RWPE2 (cell line): ENCODE measurements at regions not wholly inside any gene's neighbourhood (a gene's known extent, or its start where the extent isn't known, plus 50 kb on each side); places are given as distances from the start of the nearest gene placed in this dataset.
A peak's percentile ranks its signal among the peaks of the same experiment; 100 is the strongest.

ENCODE experiments used
- ATAC-seq: fragments of 200-7000 bp; cut with Tn5 transposase; 3 replicates; pipeline ENCODE4 v1.9.1; 2021; ENCODE audit warnings: low read depth
- DNase-seq: peaks from one replicate; pipeline ENCODE4 v3.0.0-alpha.2; 2020; ENCODE audit warnings: low spot score
- H3K27ac ChIP-seq: fragments of 450-650 bp; 2 replicates; pipeline ENCODE4 v1.5.1; 2017; ENCODE audit warnings: mild to moderate bottlenecking; ENCODE audit not compliant: poor library complexity, severe bottlenecking
- H3K27me3 ChIP-seq: fragments of 250-450 bp; sonication (Bioruptor Pico); 2 replicates; pipeline ENCODE4 v1.5.1; 2021; ENCODE audit warnings: mild to moderate bottlenecking, moderate library complexity; ENCODE audit not compliant: insufficient read depth, poor library complexity, severe bottlenecking
- H3K36me3 ChIP-seq: fragments of 250-450 bp; sonication (Bioruptor Pico); 2 replicates; pipeline ENCODE4 v1.5.1; 2020; ENCODE audit warnings: low read depth, mild to moderate bottlenecking, moderate library complexity
- H3K4me1 ChIP-seq: fragments of 250-450 bp; sonication (Bioruptor Pico); 2 replicates; pipeline ENCODE4 v1.5.1; 2021; ENCODE audit warnings: mild to moderate bottlenecking, moderate library complexity; ENCODE audit not compliant: insufficient read depth, poor library complexity, severe bottlenecking
- H3K4me3 ChIP-seq: fragments of 250-450 bp; sonication (Bioruptor Pico); 2 replicates; pipeline ENCODE4 v1.5.1; 2021; ENCODE audit warnings: mild to moderate bottlenecking, moderate library complexity; ENCODE audit not compliant: severe bottlenecking
- H3K9me3 ChIP-seq: fragments of 250-450 bp; sonication (Bioruptor Pico); 2 replicates; pipeline ENCODE4 v1.5.1; 2021; ENCODE audit warnings: mild to moderate bottlenecking, moderate library complexity; ENCODE audit not compliant: severe bottlenecking
- TF ChIP-seq, protein P1 (sequence below): fragments of 450-650 bp; IDR thresholded peaks from one replicate; pipeline ENCODE4 v1.5.1; 2017; ENCODE audit warnings: mild to moderate bottlenecking, moderate library complexity; ENCODE audit not compliant: poor library complexity, severe bottlenecking

DNA sequence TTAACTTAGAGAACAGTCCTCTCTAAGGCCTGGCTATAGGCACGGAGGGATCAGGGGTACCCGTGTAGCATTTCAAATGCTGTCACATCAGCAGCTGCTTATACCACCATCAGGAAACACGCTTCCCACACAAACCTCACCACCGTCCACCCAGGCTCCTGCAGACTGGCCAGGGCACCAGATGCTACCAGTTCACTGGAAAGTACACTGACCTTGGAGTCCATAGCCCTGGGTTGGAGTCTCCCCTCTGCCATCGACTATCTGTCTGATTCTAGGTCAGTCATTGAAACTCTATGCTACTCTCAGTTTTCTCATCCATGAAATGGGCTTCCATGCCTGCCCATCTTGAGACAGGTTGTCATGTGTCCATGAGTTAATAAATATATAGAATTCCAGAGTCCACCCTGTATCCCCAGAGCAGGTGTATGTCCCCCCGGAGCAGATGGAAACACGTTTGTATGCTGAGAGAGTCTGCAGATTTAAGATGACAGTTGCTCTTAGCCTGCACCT lies 156.0 kb upstream of the SMAD3 start:
- H3K4me3 ChIP-seq = no peak overlapping the region
- H3K4me1 ChIP-seq = no peaks in the 10 kb centered on the region
- DNase-seq = peak; percentile 59
- ATAC-seq = no peak; the same call in 2 of the 3 replicates
- H3K9me3 ChIP-seq = no peaks in the 10 kb centered on the region
- H3K36me3 ChIP-seq = no peaks in the 10 kb centered on the region
- H3K27ac ChIP-seq = no peak overlapping the region
- TF ChIP-seq, protein P1, sequence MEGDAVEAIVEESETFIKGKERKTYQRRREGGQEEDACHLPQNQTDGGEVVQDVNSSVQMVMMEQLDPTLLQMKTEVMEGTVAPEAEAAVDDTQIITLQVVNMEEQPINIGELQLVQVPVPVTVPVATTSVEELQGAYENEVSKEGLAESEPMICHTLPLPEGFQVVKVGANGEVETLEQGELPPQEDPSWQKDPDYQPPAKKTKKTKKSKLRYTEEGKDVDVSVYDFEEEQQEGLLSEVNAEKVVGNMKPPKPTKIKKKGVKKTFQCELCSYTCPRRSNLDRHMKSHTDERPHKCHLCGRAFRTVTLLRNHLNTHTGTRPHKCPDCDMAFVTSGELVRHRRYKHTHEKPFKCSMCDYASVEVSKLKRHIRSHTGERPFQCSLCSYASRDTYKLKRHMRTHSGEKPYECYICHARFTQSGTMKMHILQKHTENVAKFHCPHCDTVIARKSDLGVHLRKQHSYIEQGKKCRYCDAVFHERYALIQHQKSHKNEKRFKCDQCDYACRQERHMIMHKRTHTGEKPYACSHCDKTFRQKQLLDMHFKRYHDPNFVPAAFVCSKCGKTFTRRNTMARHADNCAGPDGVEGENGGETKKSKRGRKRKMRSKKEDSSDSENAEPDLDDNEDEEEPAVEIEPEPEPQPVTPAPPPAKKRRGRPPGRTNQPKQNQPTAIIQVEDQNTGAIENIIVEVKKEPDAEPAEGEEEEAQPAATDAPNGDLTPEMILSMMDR = no peak
- H3K27me3 ChIP-seq = no peaks in the 10 kb centered on the region

DNA sequence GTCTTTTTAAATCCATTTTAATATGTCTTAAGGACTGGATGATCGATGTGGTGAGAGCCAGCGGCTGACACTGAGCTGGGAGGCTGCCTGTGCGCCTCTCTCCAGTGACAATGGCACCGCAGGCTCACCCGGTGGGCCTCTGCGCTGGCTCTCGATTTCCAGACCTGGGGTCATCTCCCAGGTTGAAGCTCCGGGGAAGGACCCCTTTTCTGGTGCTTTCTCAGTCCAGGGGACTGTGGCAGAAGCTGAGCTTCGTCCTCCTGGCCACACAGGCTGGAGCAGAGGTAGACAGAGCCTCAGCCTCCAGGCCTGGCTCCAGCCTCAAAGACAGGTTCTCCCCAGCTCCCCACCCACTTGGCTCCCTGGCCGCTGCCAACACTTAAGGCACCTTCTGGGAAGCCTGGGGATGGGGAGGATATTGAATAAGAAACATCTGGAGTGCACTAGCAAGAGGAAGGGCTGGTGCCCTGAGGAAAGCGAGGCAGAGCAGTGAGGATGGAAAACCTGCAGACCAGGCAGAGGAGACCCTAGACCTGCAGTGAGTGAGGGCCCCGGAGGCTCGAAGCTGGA lies 154.2 kb upstream of the SMAD3 start:
- Histone ChIP-seq H3K36me3 (no peaks in the 10 kb centered on the region), H3K9me3 (no peaks in the 10 kb centered on the region), H3K4me1 (no peaks in the 10 kb centered on the region), H3K27me3 (no peaks in the 10 kb centered on the region), H3K4me3 (no peak overlapping the region), H3K27ac (no peak overlapping the region)
- TF ChIP-seq, protein P1 = no peak
- no peak for ATAC-seq
- DNase-seq = peak; percentile 61

DNA sequence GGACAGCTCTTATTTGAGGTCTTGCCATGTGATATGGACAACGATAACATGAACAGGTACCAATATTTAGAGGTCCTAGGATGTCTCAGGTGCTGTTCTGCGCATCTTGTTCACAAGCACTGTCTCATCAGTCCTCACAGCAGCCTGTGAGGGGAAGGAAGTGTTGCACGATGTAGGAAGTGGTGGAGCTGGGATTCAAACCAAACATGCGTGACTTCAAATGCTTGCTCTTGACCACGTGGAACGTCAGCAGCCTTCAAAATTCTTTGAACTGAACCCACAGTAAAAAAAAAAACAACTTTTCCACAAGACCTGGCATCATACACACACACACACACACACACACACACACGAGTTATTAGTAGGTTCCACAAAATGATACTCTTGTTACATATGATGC lies 153.4 kb upstream of the SMAD3 start:
- no peaks in the 10 kb centered on the region for H3K36me3 ChIP-seq
- ATAC-seq (no peak), DNase-seq (peak; percentile 12)
- H3K9me3 ChIP-seq = peaks cover 3% of the 10 kb centered on the region
- H3K4me3 ChIP-seq = no peak overlapping the region
- TF ChIP-seq, protein P1 = no peak
- H3K27me3 ChIP-seq = no peaks in the 10 kb centered on the region
- no peak overlapping the region for H3K27ac ChIP-seq
- H3K4me1 ChIP-seq = no peaks in the 10 kb centered on the region

DNA sequence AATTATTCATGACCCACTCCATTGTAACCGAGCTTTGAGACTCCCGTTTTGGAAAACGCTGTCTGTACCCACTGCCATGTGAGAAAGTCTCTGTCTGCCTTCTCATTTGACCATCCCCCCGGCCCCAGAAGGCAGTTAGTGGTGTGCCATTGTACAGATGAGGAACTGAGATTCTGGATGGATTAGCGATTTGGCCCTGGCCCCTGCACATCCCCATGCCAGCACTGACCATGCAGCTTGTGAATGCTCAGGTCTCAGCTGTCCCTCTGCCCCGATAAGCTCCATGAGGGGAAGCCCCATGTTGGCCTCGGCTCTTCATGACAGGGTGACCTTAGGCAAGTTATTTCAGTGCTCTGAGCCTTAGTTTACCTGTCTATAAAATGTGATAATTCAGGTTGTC lies 153.0 kb upstream of the SMAD3 start:
- TF ChIP-seq, protein P1 = no peak
- H3K27ac ChIP-seq = no peak overlapping the region
- DNase-seq (peak; percentile 59), ATAC-seq (no peak)
- no peak overlapping the region for H3K4me3 ChIP-seq
- no peaks in the 10 kb centered on the region for H3K4me1 ChIP-seq
- no peaks in the 10 kb centered on the region for H3K36me3 ChIP-seq
- H3K9me3 ChIP-seq = peaks cover 3% of the 10 kb centered on the region
- H3K27me3 ChIP-seq = no peaks in the 10 kb centered on the region

DNA sequence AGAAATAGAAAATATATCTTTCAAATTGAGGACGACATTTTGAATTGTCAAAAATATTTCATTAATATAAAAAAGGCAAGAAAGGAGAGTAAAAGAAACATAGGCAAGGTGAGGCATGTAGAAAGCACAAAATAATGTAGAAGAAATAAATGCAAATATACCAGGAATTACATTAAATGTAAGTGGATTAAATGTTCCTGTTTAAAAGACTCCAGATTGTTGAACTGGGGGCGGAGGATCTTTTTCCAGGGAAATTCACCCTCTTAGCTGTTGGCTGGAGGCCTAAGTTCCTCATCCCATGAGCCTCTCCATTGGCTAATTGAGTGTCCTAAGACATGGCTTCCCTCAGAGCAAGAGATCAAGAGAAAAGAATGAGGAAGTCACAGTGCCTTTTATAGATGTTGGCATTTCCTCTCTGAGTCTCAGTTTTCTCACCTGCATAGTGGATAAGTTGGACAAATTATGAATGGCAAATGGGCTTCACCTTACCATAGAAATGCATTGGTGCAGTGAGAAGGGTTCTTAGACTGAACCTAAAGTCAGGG lies 147.4 kb upstream of the SMAD3 start:
- ATAC-seq (no peak), DNase-seq (no peak)
- H3K4me1 ChIP-seq = no peaks in the 10 kb centered on the region
- TF ChIP-seq, protein P1 = no peak
- no peak overlapping the region for H3K27ac ChIP-seq
- no peak overlapping the region for H3K4me3 ChIP-seq
- H3K27me3 ChIP-seq = no peaks in the 10 kb centered on the region
- H3K9me3 ChIP-seq = peaks cover 3% of the 10 kb centered on the region
- H3K36me3 ChIP-seq = no peaks in the 10 kb centered on the region
